Dendritic cell treated with granulocyte-macrophage colony-stimulating factor and Interleukin-4, amounts not matched to agents 40 ng/mL and 50 ng/mL, for 4 days (primary cell): ENCODE measurements at regions not wholly inside any gene's neighbourhood (a gene's known extent, or its start where the extent isn't known, plus 50 kb on each side); places are given as distances from the start of the nearest gene placed in this dataset.

Experiments
- H3K27ac Mint-ChIP-seq: one replicate; pipeline ENCODE4 v1.8.0; 2022; ENCODE audit warnings: mild to moderate bottlenecking, mixed read lengths
- H3K27me3 Mint-ChIP-seq: one replicate; pipeline ENCODE4 v1.8.0; 2022; ENCODE audit warnings: mild to moderate bottlenecking, mixed read lengths
- H3K36me3 Mint-ChIP-seq: one replicate; pipeline ENCODE4 v1.8.0; 2022; ENCODE audit warnings: low read depth, mixed read lengths
- H3K4me1 Mint-ChIP-seq: one replicate; pipeline ENCODE4 v1.8.0; 2022; ENCODE audit warnings: low read depth, mixed read lengths
- H3K4me3 Mint-ChIP-seq: one replicate; pipeline ENCODE4 v1.8.0; 2022; ENCODE audit warnings: mild to moderate bottlenecking, moderate library complexity, mixed read lengths
- H3K9me3 Mint-ChIP-seq: one replicate; pipeline ENCODE4 v1.8.0; 2022; ENCODE audit warnings: mixed read lengths
- intact Hi-C: fragments of 100-400 bp; cut with micrococcal nuclease; formaldehyde crosslinking; loops from one replicate; pipeline ENCODE4 v1.15.0; 2022

DNA sequence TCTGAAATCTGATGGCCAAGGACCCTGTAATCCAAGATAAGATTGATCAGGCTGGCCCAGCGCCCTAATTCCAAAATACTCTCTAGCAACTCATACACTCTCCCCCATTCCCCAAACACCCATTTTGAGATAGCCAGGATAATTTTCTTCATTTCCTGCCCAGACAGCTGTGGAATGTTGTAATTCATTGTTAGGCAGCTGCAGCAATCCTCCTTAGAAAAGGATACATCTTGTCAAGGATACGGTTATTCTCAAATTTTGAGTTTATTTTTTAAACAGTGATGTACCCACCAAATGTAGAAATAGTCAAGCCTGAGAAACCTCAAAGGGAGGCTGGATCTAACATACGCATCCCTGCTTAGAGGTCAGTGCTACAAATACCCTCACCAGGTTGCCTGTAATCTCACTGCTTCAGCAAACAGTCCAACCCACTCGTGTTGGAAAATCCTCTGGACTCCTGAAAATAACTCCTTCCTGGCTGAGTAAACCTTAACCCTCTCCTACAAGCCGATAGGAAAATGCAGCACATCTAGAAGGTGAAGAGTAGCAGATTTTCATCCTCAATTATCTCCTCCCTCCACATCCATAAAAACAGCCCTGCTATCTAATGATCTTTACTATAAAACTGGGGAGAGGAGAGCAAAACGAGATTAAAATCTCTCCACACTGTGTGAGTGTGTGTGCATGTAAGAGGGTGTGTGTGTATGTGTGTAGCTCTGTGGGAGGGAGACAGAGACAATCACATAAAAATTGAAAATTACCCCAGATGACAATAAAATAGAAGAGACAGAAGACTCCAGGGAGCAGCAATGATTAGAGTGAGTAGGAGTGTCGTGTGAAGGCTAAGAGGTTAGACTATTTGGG is 683.1 kb downstream of the DIAPH3 start:
- Mint-ChIP-seq H3K27ac (no peak overlapping the region), H3K4me1 (no peaks in the 10 kb centered on the region), H3K4me3 (no peak overlapping the region), H3K36me3 (no peaks in the 10 kb centered on the region), H3K27me3 (no peaks in the 10 kb centered on the region), H3K9me3 (no peaks in the 10 kb centered on the region)
- intact Hi-C loops = no loop called here

- intact Hi-C loops = no loop called here
- H3K9me3 Mint-ChIP-seq = no peaks in the 10 kb centered on the region
- H3K27ac Mint-ChIP-seq = no peak overlapping the region
- H3K36me3 Mint-ChIP-seq = no peaks in the 10 kb centered on the region
- no peaks in the 10 kb centered on the region for H3K27me3 Mint-ChIP-seq
- no peaks in the 10 kb centered on the region for H3K4me1 Mint-ChIP-seq
- H3K4me3 Mint-ChIP-seq = no peak overlapping the region
These were observed 680.1 kb downstream of the DIAPH3 start for GRCh38 chr13:59483501-59484145.

DNA sequence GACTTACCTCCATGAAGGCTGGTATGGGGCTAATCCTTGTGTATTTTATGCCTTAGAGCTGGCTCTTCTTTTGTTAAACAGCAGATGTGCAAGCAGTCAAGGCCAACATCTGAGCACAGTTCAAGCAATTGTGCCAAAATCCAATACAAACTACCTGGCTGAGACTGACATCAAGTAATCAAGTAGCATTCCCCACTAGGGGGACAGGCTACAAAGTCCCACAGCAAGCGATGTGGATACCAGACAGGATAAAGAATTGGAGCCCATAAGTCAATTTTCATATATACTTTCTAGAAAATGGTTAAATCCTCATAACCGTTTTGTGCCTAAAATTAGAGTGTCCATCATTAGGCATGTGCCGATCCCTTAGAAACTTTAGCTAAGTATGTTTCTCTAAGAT is 675.8 kb downstream of the DIAPH3 start:
- Mint-ChIP-seq H3K4me1 (no peaks in the 10 kb centered on the region), H3K27ac (no peak overlapping the region), H3K9me3 (no peaks in the 10 kb centered on the region), H3K27me3 (no peaks in the 10 kb centered on the region), H3K4me3 (no peak overlapping the region), H3K36me3 (no peaks in the 10 kb centered on the region)
- intact Hi-C loops = no loop called here

- H3K27ac Mint-ChIP-seq = no peak overlapping the region
- no peak overlapping the region for H3K4me3 Mint-ChIP-seq
- H3K9me3 Mint-ChIP-seq = no peaks in the 10 kb centered on the region
- intact Hi-C loops = no loop called here
- H3K27me3 Mint-ChIP-seq = no peaks in the 10 kb centered on the region
- no peaks in the 10 kb centered on the region for H3K36me3 Mint-ChIP-seq
- no peaks in the 10 kb centered on the region for H3K4me1 Mint-ChIP-seq
These were observed 675.3 kb downstream of the DIAPH3 start for GRCh38 chr13:59488436-59488835.

DNA sequence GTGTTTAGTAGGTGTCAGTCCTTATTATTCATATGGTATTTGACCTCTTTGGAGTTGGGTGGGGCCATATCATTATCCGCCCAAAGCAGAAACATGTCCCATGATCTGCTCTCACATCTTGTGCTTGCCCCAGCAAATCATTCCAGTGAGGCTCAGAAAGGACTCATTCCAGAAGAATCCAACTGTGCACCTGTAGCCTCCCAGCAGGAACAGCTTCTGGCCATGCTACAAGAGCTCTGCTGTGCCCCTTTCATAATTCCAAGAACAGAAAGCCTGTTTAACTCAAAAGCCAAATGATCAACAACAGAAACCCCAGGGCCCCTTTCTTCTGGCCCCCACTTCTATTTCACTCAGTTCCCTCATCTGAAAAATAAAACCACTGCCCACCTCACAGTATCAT is 673.1 kb downstream of the DIAPH3 start:
- no peaks in the 10 kb centered on the region for H3K27me3 Mint-ChIP-seq
- intact Hi-C loops = no loop called here
- H3K9me3 Mint-ChIP-seq = no peaks in the 10 kb centered on the region
- no peaks in the 10 kb centered on the region for H3K36me3 Mint-ChIP-seq
- H3K4me3 Mint-ChIP-seq = no peak overlapping the region
- H3K4me1 Mint-ChIP-seq = no peaks in the 10 kb centered on the region
- no peak overlapping the region for H3K27ac Mint-ChIP-seq

GRCh38 chr13:59492030-59492636 is 671.6 kb downstream of the DIAPH3 start:
- no peaks in the 10 kb centered on the region for H3K4me1 Mint-ChIP-seq
- intact Hi-C loops = no loop called here
- H3K27ac Mint-ChIP-seq = no peak overlapping the region
- H3K9me3 Mint-ChIP-seq = no peaks in the 10 kb centered on the region
- H3K4me3 Mint-ChIP-seq = no peak overlapping the region
- H3K36me3 Mint-ChIP-seq = no peaks in the 10 kb centered on the region
- H3K27me3 Mint-ChIP-seq = no peaks in the 10 kb centered on the region

GRCh38 chr13:59493436-59493965 is 670.2 kb downstream of the DIAPH3 start:
- no peak overlapping the region for H3K27ac Mint-ChIP-seq
- intact Hi-C loops = no loop called here
- no peaks in the 10 kb centered on the region for H3K36me3 Mint-ChIP-seq
- H3K9me3 Mint-ChIP-seq = no peaks in the 10 kb centered on the region
- no peak overlapping the region for H3K4me3 Mint-ChIP-seq
- H3K4me1 Mint-ChIP-seq = no peaks in the 10 kb centered on the region
- H3K27me3 Mint-ChIP-seq = no peaks in the 10 kb centered on the region

DNA sequence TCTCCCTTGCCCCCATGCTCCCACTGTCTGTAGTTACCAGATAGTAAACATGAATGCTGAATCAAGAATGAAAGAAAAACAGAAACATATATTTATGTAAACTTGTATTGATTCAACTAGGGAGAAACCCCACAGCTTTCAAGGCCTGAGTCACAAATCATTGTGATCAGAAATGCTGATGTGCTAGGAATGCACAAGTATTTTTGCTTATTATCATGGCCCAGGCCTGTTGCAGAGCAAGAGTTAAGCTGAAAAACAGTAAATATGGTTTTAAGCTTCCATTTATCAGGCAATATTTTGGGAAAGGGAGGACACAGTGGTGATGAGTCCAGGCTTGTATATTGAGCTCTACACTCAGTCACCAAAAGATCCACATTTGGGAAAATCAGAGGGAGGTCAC is 669.6 kb downstream of the DIAPH3 start:
- H3K27me3 Mint-ChIP-seq = no peaks in the 10 kb centered on the region
- no peaks in the 10 kb centered on the region for H3K9me3 Mint-ChIP-seq
- intact Hi-C loops = no loop called here
- no peaks in the 10 kb centered on the region for H3K4me1 Mint-ChIP-seq
- H3K4me3 Mint-ChIP-seq = no peak overlapping the region
- H3K36me3 Mint-ChIP-seq = no peaks in the 10 kb centered on the region
- H3K27ac Mint-ChIP-seq = no peak overlapping the region

DNA sequence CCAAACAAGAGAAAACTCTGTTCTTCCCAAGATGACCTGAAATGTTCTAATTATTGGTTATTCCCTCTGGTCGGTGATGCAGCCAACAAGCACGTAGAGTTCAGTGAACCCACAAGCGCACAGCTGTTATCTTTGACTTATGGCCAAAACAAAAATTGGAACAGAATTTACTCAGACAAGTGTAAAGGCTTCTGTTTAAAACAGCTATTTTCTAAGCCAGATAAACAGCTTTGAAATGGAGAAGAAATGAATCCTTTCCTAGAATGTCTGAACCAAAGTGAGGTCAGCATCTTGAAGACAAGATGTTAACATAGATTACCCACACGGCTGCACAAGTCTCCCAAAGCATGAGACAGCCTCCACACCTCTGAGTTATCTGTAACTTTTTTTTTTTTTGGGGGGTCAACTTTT is 669.2 kb downstream of the DIAPH3 start:
- H3K4me3 Mint-ChIP-seq = no peak overlapping the region
- intact Hi-C loops = no loop called here
- H3K4me1 Mint-ChIP-seq = no peaks in the 10 kb centered on the region
- no peaks in the 10 kb centered on the region for H3K36me3 Mint-ChIP-seq
- no peaks in the 10 kb centered on the region for H3K9me3 Mint-ChIP-seq
- no peak overlapping the region for H3K27ac Mint-ChIP-seq
- no peaks in the 10 kb centered on the region for H3K27me3 Mint-ChIP-seq

DNA sequence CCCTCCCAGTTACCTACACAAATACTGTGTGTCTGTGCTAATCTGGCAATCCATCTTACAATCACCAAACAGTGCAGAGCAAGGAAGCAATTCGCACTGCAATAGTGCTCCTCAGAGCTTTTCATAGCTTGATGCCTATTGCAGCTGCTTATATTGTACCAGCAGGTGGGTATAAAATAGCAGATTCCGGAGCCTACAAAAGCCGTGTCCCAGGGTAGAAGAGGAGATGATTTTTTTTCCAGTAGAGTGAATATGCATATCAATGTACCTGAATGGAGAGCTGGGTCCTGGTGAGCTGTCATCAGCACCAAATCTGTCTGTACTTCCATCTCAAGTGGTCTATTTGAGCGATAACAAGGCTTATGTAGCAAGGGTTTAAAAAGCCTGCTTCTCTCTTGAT is 668.4 kb downstream of the DIAPH3 start:
- no peak overlapping the region for H3K27ac Mint-ChIP-seq
- intact Hi-C loops = no loop called here
- no peaks in the 10 kb centered on the region for H3K36me3 Mint-ChIP-seq
- no peaks in the 10 kb centered on the region for H3K9me3 Mint-ChIP-seq
- H3K27me3 Mint-ChIP-seq = no peaks in the 10 kb centered on the region
- no peak overlapping the region for H3K4me3 Mint-ChIP-seq
- H3K4me1 Mint-ChIP-seq = no peaks in the 10 kb centered on the region

DNA sequence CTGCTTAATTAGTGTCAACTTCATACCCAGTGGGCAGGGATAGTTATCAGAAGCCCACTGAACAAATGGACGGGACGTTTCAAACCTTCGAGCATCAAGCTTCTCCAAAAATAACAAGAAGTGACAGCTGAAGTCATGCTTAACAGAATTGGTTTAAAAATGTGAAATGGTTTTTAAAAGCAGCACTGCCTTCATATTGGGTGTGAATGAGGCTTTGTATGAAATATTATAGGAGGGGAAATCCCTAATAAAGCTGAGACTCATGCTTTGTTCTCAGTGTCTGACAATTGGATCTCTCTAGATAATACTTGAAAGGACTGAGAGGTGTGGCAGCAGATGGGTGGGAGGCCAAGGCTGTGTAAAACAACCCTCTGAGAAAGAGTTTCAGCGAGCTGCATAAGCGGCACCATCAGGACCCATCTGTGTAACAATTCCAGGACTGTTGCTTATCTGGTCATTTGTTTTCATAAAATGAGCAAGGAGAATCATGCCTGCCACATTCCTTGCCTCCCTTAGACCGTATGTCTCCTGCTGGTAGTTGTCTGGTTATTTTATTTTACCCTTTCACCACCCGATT is 667.7 kb downstream of the DIAPH3 start:
- Mint-ChIP-seq H3K27ac (no peak overlapping the region), H3K27me3 (no peaks in the 10 kb centered on the region), H3K9me3 (no peaks in the 10 kb centered on the region), H3K4me1 (no peaks in the 10 kb centered on the region), H3K36me3 (no peaks in the 10 kb centered on the region), H3K4me3 (no peak overlapping the region)
- intact Hi-C loops = no loop called here

DNA sequence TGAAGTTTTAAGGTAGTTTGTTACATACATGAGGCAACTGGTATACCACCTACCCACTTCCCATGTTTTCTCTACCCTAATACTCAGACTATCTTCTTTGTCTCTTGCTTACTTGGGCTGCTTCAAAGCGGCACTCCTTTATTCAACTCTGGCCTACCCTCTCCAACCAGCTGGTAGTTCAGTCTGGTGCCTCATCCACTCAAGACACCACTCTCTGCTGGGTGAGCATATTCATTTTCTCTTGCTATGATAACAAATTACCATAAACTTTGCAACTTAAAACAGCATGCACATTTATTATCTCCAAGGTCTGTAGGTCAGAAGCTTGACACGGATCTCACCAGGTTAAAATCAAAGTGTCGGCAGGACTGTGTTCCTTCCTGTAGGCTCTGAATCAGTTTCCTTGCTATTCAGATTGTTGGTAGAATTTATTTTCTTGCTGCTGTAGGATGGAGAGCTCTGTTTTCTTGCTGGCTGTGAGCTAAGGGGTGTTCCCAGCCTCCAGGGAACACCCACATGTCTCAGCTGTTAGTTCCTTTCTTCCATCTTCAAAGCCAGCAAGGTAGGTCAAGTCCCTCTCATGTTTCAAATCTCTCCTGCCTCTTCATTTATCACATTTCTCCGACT is 666.0 kb downstream of the DIAPH3 start:
- H3K27me3 Mint-ChIP-seq = no peaks in the 10 kb centered on the region
- no peaks in the 10 kb centered on the region for H3K36me3 Mint-ChIP-seq
- no peak overlapping the region for H3K27ac Mint-ChIP-seq
- no peak overlapping the region for H3K4me3 Mint-ChIP-seq
- intact Hi-C loops = no loop called here
- H3K9me3 Mint-ChIP-seq = no peaks in the 10 kb centered on the region
- H3K4me1 Mint-ChIP-seq = no peaks in the 10 kb centered on the region

DNA sequence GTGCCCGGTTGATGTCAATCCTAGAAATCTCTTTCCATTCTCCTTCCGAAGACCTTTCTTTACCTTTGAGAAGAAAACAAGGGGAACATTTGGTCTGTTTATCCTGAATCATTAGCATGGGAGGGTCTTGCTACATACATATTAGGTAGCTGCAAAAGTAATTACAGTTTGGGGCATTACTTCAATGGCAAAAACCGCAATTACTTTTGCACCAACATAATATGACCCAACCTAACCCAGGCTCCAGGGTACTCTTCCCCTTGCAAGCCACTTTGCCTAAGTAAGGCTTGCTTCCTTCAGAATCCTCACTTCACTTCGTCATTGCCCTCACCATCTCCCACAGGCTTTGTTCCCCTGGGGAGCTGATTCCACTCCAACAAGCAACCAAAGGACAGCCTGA is 662.7 kb downstream of the DIAPH3 start:
- no peaks in the 10 kb centered on the region for H3K4me1 Mint-ChIP-seq
- no peak overlapping the region for H3K4me3 Mint-ChIP-seq
- H3K9me3 Mint-ChIP-seq = no peaks in the 10 kb centered on the region
- H3K36me3 Mint-ChIP-seq = no peaks in the 10 kb centered on the region
- no peak overlapping the region for H3K27ac Mint-ChIP-seq
- H3K27me3 Mint-ChIP-seq = no peaks in the 10 kb centered on the region
- intact Hi-C loops = no loop called here

DNA sequence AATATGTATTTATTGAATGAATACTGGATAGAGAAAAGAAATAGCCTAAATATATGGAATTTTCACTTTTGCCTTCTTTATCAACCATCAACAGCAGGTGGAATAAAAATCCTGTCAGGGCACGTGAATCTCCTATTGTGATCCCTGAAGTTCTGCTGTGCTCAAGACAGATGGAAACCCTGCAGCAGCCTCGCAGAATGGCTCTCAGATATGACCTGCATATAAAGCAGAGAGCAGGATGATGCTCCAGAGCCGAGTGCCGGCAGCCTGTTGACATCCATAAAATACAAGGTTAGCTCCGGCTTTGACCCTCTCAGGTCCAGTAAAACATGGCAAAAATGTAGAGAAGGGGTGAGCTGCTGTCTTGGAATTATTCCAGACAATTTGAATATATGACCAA is 659.3 kb downstream of the DIAPH3 start:
- Mint-ChIP-seq H3K27ac (no peak overlapping the region), H3K27me3 (no peaks in the 10 kb centered on the region), H3K36me3 (no peaks in the 10 kb centered on the region), H3K4me1 (no peaks in the 10 kb centered on the region), H3K9me3 (no peaks in the 10 kb centered on the region), H3K4me3 (no peak overlapping the region)
- intact Hi-C loops = no loop called here
